ENCODE measurements at regions not wholly inside any gene's neighbourhood (a gene's known extent, or its start where the extent isn't known, plus 50 kb on each side); places are given as distances from the start of the nearest gene placed in this dataset.

DNA sequence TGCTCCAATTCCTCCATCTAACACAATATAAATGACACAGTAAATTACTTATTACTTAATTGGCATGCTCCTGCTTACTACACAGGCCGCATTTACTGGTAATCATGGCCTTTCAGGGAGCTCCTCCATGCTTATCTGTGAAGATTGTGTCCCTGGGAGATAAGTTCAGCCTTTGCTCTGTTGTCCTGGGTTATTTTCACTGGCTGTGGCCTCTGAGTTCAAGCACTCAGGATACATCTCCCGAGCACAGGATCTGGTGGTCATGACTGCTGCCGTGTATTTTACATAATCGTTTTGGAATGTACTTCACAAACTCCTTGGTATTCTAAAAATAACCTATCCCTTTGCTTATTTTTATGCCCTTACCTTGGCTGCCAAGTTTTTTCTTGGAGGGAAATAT, 215.7 kb downstream of the ICE1 start:
- no peak for DNase-seq (ENCODE audit: low spot score)

GRCh38 chr5:5637173-5637572, 214.7 kb downstream of the ICE1 start:
- no peak for DNase-seq (ENCODE audit: low spot score)

DNA sequence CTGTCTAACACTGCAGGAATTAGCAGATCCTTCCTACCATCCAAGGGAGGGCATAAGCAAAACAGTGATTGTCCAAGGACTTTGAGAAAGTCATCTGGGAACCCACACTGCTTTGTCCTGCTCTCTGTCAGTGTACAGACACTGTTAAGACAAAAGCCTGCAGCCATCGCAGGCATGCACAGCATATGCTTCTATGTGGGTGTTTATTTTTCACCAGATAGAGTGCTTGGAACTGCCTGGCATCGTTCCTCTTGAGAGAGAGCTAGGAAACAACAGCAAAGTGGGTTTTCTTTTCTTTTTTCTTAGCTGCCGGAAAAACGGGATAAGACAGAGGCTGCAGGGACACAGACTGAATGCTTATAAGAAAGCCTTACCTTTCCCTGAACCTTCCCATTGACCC, 212.3 kb downstream of the ICE1 start:
- no peak for DNase-seq (ENCODE audit: low spot score)

GRCh38 chr5:5633579-5633978, 211.1 kb downstream of the ICE1 start:
- no peak for DNase-seq (ENCODE audit: low spot score)

- DNase-seq (ENCODE audit: low spot score): no peak
Measured at GRCh38 chr5:5632678-5633077, 210.2 kb downstream of the ICE1 start.

GRCh38 chr5:5629607-5629978, 207.1 kb downstream of the ICE1 start:
- DNase-seq (ENCODE audit: low spot score): no peak

DNA sequence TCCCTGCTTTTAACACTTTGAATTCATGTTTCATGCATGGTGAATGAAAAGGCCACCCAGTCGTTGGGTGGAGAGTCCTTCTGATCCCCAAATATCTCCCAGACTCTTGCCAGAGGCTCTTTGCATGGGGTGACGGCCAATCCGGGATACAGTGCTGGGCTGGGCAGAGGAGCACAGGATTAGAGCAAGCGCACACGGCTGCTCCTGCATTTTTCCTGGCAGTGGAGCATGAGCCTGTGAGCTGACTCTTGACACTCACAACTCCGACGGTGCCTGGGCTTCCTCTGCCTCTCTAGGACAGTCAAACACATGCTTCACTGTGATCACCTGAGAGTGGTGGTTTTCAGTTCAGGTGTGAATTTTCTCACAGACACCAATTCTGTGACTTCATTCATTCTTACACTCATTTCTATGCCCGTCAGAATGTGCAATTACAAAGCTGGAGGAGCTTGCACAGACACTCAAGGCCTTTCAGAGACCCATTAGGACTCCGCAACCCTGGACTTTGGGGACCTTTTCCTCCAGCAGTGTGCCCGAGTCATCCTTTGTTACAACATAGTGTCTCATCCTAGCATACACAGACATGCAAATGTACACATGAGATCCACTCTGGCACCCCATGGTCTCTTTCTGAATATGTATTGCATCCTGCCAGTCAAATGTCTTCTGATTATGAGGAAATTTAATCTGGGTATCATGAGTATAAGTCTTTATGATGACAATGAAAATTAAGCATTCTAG, 206.6 kb downstream of the ICE1 start:
- no peak for DNase-seq (ENCODE audit: low spot score)

DNA sequence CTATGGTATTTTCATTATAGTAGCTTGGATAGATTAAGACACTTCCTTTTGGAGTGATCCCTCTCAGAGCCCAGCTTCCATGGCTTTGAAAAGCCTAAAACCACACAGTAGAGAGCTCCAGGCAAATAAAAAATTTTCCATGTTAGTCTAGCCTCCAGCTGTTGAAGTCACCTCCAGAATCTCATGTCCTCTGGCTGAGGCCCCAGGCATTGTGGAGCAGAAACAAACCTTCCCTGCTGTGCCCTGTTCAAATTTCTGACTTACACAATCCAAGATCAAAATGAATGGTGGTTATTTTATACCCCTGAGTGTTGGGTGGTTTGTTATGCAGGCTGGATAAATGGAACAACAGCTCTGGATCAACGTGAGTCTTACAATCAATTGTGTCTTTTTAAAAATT, 203.9 kb downstream of the ICE1 start:
- no peak for DNase-seq (ENCODE audit: low spot score)

GRCh38 chr5:5625491-5625890, 203.0 kb downstream of the ICE1 start:
- DNase-seq (ENCODE audit: low spot score): no peak

DNA sequence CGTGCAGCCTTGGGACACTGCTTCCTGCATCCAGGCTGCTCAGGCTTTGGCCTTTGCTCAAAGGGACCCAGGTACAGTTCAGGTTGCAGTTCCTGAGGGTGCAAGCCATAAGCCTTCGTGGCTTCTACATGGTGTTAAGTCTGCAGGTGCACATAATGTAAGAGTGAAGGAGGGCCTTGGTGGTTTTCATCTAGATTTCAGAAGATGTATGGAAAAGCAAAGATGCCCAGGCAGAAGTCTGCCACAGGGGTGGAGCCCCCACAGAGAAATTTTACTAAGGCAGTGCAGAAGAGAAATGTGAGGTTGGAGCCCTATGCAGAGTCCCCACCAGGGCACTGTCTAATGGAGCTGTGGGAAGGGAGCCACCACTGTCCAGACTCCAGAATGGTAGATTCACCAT, 200.9 kb downstream of the ICE1 start:
- no peak for DNase-seq (ENCODE audit: low spot score)

- DNase-seq (ENCODE audit: low spot score): no peak
Measured at GRCh38 chr5:5622806-5623205, 200.3 kb downstream of the ICE1 start.

DNA sequence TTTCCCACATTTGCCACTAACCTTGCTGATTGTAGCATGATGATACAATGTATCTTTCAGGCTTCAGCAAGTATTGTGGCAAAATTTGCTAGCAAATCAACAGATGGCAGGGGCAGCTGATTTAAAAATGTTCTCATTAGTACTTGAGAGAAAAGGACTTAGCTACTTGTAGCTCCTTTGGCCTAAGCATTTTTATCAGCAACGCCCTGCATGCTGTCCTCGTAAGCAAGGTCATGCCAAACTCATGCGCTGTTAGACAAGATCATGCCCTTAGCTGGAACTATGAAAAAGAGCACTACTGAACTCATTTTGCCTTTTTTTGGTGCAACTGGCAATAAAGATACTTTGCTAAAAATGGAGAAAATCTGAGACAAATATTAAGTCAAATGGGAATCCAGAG, 197.1 kb downstream of the ICE1 start:
- DNase-seq (ENCODE audit: low spot score): no peak

GRCh38 chr5:5617024-5617423, 194.5 kb downstream of the ICE1 start:
- DNase-seq (ENCODE audit: low spot score): no peak

- DNase-seq (ENCODE audit: low spot score): no peak
Measured at GRCh38 chr5:5616247-5616895, 193.9 kb downstream of the ICE1 start.

DNA sequence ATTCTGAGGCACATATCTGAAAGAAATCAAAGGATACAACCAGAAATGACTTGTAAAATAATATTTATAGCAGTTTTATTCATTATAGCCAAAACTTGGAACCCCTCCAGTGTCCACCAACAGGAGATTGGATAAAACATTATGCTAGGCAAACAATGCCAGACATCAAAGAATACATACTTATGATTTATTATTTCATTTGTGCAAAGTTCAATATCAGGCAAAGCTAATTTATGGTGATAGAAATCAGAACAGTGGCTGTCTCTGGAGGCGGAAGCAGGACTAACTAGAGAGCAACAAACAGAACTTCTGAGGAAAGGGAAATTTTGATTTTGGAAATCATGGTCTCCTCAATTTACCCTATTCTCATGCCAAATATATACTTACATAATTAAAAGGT, 193.1 kb downstream of the ICE1 start:
- DNase-seq (ENCODE audit: low spot score): peak; percentile 52

DNA sequence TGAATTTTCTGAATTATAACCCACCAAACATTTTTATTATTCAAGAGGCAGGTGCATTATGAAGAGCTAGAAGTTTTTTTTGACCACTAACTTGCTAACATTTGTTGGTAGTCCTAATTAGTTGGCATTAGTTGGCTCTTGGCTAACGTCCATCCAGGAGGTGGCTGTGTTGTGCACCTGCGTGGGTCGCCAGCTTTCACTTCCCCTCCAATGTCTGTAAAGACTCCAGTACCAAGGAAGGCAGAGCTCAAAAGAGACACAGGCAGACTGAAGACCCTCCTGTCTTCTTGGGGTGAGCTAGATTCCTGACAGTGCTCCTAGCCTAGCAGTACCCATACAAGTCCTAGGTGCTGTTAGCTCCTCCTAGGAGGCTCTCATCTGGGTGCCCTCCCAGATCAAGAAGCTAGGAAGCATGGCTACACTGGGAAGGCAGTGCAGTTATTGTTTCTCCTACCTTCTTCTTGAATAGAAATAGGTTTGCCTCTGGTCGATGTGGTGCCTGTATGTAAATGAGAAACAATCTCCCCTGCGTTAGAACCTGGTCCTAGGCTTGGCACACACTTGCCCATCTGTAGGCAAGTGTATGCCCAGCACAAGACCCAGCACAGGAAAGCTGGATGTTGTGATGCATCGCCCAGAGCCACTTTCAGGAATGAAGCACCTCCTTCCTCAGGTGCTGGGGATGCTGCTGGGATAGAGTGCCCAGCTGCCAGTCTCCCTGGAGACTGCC, 190.9 kb downstream of the ICE1 start:
- no peak for DNase-seq (ENCODE audit: low spot score)

DNA sequence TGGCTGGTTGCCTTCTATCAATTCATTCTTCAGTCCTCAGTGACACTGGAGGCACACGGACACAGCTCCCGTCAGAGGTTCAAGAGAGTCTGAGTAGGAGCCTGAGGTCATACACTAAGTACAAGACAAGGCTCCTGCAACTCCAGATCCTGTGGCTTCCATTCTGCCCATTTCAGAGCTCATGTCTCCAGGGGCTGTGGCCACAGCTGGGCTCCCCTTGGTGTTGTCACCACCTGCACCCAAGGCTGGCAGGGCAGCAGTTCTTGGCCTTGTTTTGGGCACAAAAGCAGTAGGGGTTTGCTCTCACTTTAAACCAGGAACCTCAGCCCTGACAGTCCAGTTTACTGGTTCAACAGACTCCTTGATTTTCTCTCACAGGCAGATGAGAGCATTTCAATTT, 189.6 kb downstream of the ICE1 start:
- DNase-seq (ENCODE audit: low spot score): no peak

DNA sequence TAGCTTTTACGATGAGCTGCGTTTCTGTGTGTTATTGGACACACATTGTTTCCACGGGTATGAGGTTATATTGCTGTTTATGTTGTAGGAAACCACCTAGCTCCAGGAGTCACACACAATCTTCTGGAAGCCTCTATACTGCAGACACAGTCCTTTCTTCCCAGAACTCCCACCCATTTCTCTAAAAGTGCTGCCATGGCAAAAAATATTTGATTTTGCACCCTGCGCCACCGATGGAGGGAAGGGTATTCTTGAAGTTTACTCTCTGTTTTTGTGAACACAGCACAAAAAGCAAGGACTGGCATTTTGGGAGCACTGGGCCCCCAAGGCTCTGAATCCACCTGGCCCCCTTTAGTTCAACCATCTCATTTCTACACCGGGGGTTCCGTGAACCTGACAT, 187.5 kb downstream of the ICE1 start:
- no peak for DNase-seq (ENCODE audit: low spot score)

- no peak for DNase-seq (ENCODE audit: low spot score)
Measured at GRCh38 chr5:5605170-5605764, 182.8 kb downstream of the ICE1 start.

DNA sequence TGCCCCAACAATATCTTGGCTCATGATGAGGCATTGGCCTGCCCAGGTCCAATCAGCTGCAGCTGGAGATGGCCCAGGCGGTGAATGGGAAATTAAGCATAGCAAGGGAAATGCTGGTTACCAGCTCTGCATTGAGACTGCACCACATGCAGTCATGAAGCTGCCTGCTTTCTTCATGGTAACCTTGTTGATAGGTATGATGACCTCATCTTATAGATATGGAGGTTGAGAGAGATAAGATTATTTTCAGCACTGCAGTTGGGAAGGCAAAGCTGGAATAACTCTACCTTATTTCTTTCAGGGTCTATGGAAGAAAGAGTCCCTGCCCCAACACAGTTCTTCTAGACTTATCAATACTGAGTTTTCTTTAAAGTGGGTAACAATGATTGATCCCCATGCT, 180.1 kb downstream of the ICE1 start:
- DNase-seq (ENCODE audit: low spot score): no peak

- peak; percentile 22 for DNase-seq (ENCODE audit: low spot score)
Measured at GRCh38 chr5:5598547-5599113, 176.2 kb downstream of the ICE1 start.

DNA sequence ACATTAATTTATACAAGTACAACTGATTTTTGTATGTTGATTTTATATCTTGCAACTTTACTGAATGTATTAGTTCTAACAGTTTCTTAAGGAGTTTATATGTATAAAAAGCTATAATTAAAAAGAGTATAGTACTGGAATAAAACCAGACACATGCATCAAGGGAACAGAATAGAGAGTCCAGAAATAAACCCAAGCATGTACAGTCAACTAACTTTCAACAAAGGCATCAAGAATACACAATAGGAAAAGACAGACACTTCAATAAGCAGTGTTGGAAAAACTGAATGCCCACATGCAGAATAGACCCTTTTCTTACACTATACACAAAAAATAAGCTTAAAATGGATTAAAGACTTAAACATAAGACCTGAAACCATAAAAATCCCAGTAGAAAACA, 170.9 kb downstream of the ICE1 start:
- no peak for DNase-seq (ENCODE audit: low spot score)
